Nephron progenitor cell (in vitro differentiated cells): ENCODE measurements at regions not wholly inside any gene's neighbourhood (a gene's known extent, or its start where the extent isn't known, plus 50 kb on each side); places are given as distances from the start of the nearest gene placed in this dataset.

ENCODE experiments used
- DNase-seq: peaks from one replicate; pipeline ENCODE4 v3.0.0; 2021
- H3K27ac Mint-ChIP-seq: 2 replicates; pipeline ENCODE4 v1.8.0; 2021; ENCODE audit warnings: mild to moderate bottlenecking, moderate library complexity, mixed read lengths
- H3K27me3 Mint-ChIP-seq: 2 replicates; pipeline ENCODE4 v1.8.0; 2021; ENCODE audit warnings: mild to moderate bottlenecking, low read depth, mixed read lengths; ENCODE audit not compliant: poor library complexity
- H3K36me3 Mint-ChIP-seq: 2 replicates; pipeline ENCODE4 v1.8.0; 2021; ENCODE audit warnings: low read depth, mixed read lengths
- H3K4me1 Mint-ChIP-seq: 2 replicates; pipeline ENCODE4 v1.8.0; 2021; ENCODE audit warnings: mixed read lengths
- H3K4me3 Mint-ChIP-seq: 2 replicates; pipeline ENCODE4 v1.8.0; 2021; ENCODE audit warnings: mild to moderate bottlenecking, moderate library complexity, mixed read lengths
- H3K9me3 Mint-ChIP-seq: 2 replicates; pipeline ENCODE4 v1.8.0; 2021; ENCODE audit warnings: mild to moderate bottlenecking, moderate library complexity, mixed read lengths
- CTCF ChIP-seq: fragments of 200-600 bp; sonication (generic); IDR thresholded peaks from 2 replicates; pipeline ENCODE4 v1.5.0; 2021; ENCODE audit warnings: antibody characterized with exemption

- DNase-seq: no peak
- Mint-ChIP-seq H3K4me3 (no peak overlapping the region), H3K36me3 (peaks cover 9% of the 10 kb centered on the region), H3K9me3 (peaks cover 19% of the 10 kb centered on the region), H3K27me3 (no peaks in the 10 kb centered on the region), H3K4me1 (peaks cover 21% of the 10 kb centered on the region), H3K27ac (no peak overlapping the region)
- no peak for TF ChIP-seq CTCF
Measured at GRCh38 chr5:144026286-144026685, 144.2 kb downstream of the YIPF5 start.

- Mint-ChIP-seq H3K36me3 (no peaks in the 10 kb centered on the region), H3K27me3 (no peaks in the 10 kb centered on the region), H3K4me1 (peaks cover 36% of the 10 kb centered on the region), H3K27ac (peak overlapping the region; percentile 88), H3K9me3 (peaks cover 1% of the 10 kb centered on the region), H3K4me3 (no peak overlapping the region)
- TF ChIP-seq CTCF: no peak
- DNase-seq: no peak
Measured at GRCh38 chr5:144028058-144028457, 142.4 kb downstream of the YIPF5 start.

- Mint-ChIP-seq H3K4me3 (peak overlapping the region; percentile 35), H3K27me3 (no peaks in the 10 kb centered on the region), H3K9me3 (no peaks in the 10 kb centered on the region), H3K27ac (peak overlapping the region; percentile 88), H3K36me3 (no peaks in the 10 kb centered on the region), H3K4me1 (peaks cover 36% of the 10 kb centered on the region)
- no peak for DNase-seq
- TF ChIP-seq CTCF: no peak
Measured at GRCh38 chr5:144028636-144029035, 141.8 kb downstream of the YIPF5 start.

- DNase-seq: no peak
- peaks cover 3% of the 10 kb centered on the region for H3K27me3 Mint-ChIP-seq
- H3K4me1 Mint-ChIP-seq: peaks cover 36% of the 10 kb centered on the region
- H3K36me3 Mint-ChIP-seq: no peaks in the 10 kb centered on the region
- no peak for TF ChIP-seq CTCF
- no peak overlapping the region for H3K4me3 Mint-ChIP-seq
- H3K27ac Mint-ChIP-seq: no peak overlapping the region
- no peaks in the 10 kb centered on the region for H3K9me3 Mint-ChIP-seq
Measured at GRCh38 chr5:144030904-144031303, 139.6 kb downstream of the YIPF5 start.

GRCh38 chr5:144032375-144032774 lies 138.1 kb downstream of the YIPF5 start:
- DNase-seq: no peak
- H3K4me1 Mint-ChIP-seq: peaks cover 31% of the 10 kb centered on the region
- H3K27ac Mint-ChIP-seq: no peak overlapping the region
- H3K9me3 Mint-ChIP-seq: no peaks in the 10 kb centered on the region
- H3K27me3 Mint-ChIP-seq: peaks cover 3% of the 10 kb centered on the region
- H3K36me3 Mint-ChIP-seq: no peaks in the 10 kb centered on the region
- no peak overlapping the region for H3K4me3 Mint-ChIP-seq
- no peak for TF ChIP-seq CTCF

- H3K4me3 Mint-ChIP-seq: no peak overlapping the region
- H3K36me3 Mint-ChIP-seq: no peaks in the 10 kb centered on the region
- TF ChIP-seq CTCF: no peak
- H3K27me3 Mint-ChIP-seq: peaks cover 3% of the 10 kb centered on the region
- H3K4me1 Mint-ChIP-seq: peaks cover 24% of the 10 kb centered on the region
- no peak overlapping the region for H3K27ac Mint-ChIP-seq
- DNase-seq: no peak
- no peaks in the 10 kb centered on the region for H3K9me3 Mint-ChIP-seq
Measured at GRCh38 chr5:144033486-144033885, 137.0 kb downstream of the YIPF5 start.
